ENCODE measurements at regions not wholly inside any gene's neighbourhood (a gene's known extent, or its start where the extent isn't known, plus 50 kb on each side); places are given as distances from the start of the nearest gene placed in this dataset.

GRCh38 chr6:81895511-81896185 lies 143.2 kb upstream of the TENT5A start:
- TF ChIP-seq CTCF (conservative IDR thresholded peaks at IDR 0.05; ENCODE audit: low read depth, low read length): no peak
- TF ChIP-seq EZH2phosphoT487 (IDR thresholded peaks at IDR 0.05; ENCODE audit: borderline replicate concordance, low read length): no peak
